HL-60 (cell line): ENCODE measurements at regions not wholly inside any gene's neighbourhood (a gene's known extent, or its start where the extent isn't known, plus 50 kb on each side); places are given as distances from the start of the nearest gene placed in this dataset.

Source experiments
- DNase-seq, 2 experiments: peaks; one replicate each; pipeline ENCODE4 v3.0.0-alpha.2; 2010 to 2020; ENCODE audit warnings: low read depth in 1 of 2, low spot score in 1 of 2
- H3K27ac ChIP-seq: fragments of 250-450 bp; sonication (Bioruptor Pico); replicated peaks from 2 replicates; pipeline ENCODE4 v1.5.1; 2020; ENCODE audit warnings: mild to moderate bottlenecking, moderate library complexity
- H3K27me3 ChIP-seq: fragments of 250-450 bp; sonication (Bioruptor Pico); 2 replicates; pipeline ENCODE4 v1.5.1; 2021; ENCODE audit warnings: mild to moderate bottlenecking, moderate library complexity; ENCODE audit not compliant: insufficient read depth, poor library complexity, severe bottlenecking
- H3K4me3 ChIP-seq: replicated peaks from 2 replicates; pipeline ENCODE4 v1.5.1; 2011; ENCODE audit warnings: mild to moderate bottlenecking, control low read depth, low read length; ENCODE audit not compliant: insufficient read depth
- CTCF ChIP-seq: IDR thresholded peaks from one replicate; pipeline ENCODE4 v1.5.1; 2011; ENCODE audit warnings: low read length, control low read depth, inconsistent platforms; ENCODE audit not compliant: insufficient read depth
- GABPA ChIP-seq: IDR thresholded peaks from 2 replicates; pipeline ENCODE4 v1.6.1; 2012; ENCODE audit warnings: low read depth
- POLR2AphosphoS5 ChIP-seq: IDR thresholded peaks from 2 replicates; pipeline ENCODE4 v1.6.1; 2012; ENCODE audit warnings: low read depth
- SPI1 ChIP-seq: IDR thresholded peaks from 2 replicates; pipeline ENCODE4 v1.6.1; 2012; ENCODE audit warnings: low read depth, mild to moderate bottlenecking, borderline replicate concordance
- TF ChIP-seq, protein P1 (sequence below): IDR thresholded peaks from 2 replicates; pipeline ENCODE4 v1.6.1; 2012; ENCODE audit warnings: low read depth; ENCODE audit not compliant: insufficient replicate concordance

DNA sequence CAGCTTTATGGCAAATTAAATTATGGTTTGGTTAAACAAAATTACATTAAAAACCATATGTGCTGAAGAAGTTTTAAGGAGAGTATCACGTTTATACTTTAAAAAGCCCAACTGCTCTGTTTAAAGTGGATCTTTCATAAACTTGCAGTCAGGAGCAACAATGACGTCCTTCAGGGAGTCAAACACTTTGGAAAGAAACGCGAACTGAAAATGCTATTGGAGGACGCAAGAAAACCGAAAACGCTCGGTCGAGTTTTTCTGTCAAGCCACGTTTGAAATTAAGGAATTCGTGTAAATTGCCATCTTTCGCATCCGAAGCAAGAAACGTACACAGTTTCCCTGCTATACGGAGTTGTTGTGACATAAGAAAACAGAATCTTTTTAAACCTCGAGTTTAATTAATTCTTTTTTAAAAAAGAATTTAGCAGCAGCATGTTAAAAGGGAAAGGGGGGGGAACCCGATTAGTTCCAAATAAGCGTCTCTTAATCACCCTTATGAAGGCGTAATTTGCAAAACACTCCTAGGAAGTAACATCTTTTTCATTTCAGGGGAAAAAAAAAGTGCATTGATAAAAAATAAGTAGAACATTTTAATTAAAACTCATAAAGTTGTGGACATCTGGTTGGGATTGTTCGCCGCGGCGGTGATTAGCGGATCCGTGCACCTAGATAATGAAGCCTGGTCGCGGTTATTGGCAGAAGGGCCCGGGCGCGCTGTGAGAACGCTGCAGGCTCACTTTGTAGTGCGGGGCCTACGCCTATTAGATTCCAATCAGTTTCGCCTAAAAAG lies 295.4 kb downstream of the TFAP2C start:
- H3K4me3 ChIP-seq: no peak overlapping the region
- H3K27ac ChIP-seq: no peak overlapping the region
- TF ChIP-seq SPI1 (no peak), POLR2AphosphoS5 (no peak), GABPA (no peak), CTCF (no peak)
- TF ChIP-seq, protein P1, sequence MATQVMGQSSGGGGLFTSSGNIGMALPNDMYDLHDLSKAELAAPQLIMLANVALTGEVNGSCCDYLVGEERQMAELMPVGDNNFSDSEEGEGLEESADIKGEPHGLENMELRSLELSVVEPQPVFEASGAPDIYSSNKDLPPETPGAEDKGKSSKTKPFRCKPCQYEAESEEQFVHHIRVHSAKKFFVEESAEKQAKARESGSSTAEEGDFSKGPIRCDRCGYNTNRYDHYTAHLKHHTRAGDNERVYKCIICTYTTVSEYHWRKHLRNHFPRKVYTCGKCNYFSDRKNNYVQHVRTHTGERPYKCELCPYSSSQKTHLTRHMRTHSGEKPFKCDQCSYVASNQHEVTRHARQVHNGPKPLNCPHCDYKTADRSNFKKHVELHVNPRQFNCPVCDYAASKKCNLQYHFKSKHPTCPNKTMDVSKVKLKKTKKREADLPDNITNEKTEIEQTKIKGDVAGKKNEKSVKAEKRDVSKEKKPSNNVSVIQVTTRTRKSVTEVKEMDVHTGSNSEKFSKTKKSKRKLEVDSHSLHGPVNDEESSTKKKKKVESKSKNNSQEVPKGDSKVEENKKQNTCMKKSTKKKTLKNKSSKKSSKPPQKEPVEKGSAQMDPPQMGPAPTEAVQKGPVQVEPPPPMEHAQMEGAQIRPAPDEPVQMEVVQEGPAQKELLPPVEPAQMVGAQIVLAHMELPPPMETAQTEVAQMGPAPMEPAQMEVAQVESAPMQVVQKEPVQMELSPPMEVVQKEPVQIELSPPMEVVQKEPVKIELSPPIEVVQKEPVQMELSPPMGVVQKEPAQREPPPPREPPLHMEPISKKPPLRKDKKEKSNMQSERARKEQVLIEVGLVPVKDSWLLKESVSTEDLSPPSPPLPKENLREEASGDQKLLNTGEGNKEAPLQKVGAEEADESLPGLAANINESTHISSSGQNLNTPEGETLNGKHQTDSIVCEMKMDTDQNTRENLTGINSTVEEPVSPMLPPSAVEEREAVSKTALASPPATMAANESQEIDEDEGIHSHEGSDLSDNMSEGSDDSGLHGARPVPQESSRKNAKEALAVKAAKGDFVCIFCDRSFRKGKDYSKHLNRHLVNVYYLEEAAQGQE: no peak
- no peak for DNase-seq
- H3K27me3 ChIP-seq: peaks cover 51% of the 10 kb centered on the region

DNA sequence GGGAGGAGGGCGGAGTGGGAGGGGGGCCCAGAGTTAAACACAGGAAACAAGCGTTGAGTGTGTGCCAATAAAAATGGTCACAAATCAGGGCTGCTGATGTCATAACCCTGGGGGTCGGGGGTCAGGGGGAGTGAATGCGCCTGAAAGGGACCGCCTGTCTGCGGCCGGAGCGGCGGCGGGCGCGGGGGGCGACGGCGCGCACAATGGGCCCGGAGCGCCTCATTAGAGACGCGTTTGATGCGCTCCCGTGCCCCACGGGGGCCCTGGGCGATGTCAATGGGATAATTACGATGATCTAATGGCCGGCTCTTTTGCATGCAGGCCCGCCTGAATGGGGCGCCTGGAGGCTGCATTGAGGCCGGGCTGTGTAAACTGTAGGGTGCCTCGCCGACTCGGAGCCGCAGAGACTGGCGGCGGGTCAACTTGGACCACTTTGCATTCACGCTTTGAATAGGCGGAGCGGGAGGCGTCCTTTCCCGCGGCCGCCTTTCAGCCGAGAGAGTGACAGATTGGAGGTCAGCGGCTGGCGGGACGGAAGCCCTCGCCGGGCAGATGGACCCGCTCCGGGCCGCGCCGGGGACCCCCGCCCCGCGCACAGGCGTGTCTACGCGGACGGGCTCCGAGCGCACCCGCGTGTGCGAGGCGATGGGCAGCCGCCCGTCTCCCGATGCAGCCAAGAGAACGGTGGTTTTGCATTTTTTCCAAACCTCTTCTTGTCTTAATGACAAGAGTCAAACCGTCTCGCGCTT lies 296.1 kb downstream of the TFAP2C start:
- DNase-seq: no peak
- H3K27ac ChIP-seq: no peak overlapping the region
- TF ChIP-seq SPI1 (no peak), POLR2AphosphoS5 (no peak), GABPA (no peak), CTCF (no peak)
- TF ChIP-seq, protein P1: no peak
- H3K4me3 ChIP-seq: no peak overlapping the region
- H3K27me3 ChIP-seq: peaks cover 53% of the 10 kb centered on the region

GRCh38 chr20:56925831-56926170 lies 296.7 kb downstream of the TFAP2C start:
- H3K27me3 ChIP-seq: peaks cover 55% of the 10 kb centered on the region
- H3K4me3 ChIP-seq: no peak overlapping the region
- H3K27ac ChIP-seq: no peak overlapping the region
- TF ChIP-seq GABPA (no peak), CTCF (no peak), SPI1 (no peak), POLR2AphosphoS5 (no peak)
- TF ChIP-seq, protein P1: no peak
- no peak for DNase-seq
